HUES48 (cell line): ENCODE measurements at regions not wholly inside any gene's neighbourhood (a gene's known extent, or its start where the extent isn't known, plus 50 kb on each side); places are given as distances from the start of the nearest gene placed in this dataset.
"Not testable (repeated sequence)": the region's sequence is repeated elsewhere in the genome, so short reads cannot be mapped to it uniquely, and the experiment has no call there.

Experiments used
- H3K27ac ChIP-seq: one replicate; pipeline ENCODE4 v1.7.0; 2013; ENCODE audit warnings: low read depth, low read length, inconsistent platforms
- H3K27me3 ChIP-seq: 2 replicates; pipeline ENCODE4 v1.6.1; 2013; ENCODE audit warnings: mild to moderate bottlenecking, low read length; ENCODE audit not compliant: control insufficient read depth, insufficient read depth
- H3K36me3 ChIP-seq: 2 replicates; pipeline ENCODE4 v1.6.1; 2013; ENCODE audit warnings: low read length; ENCODE audit not compliant: control insufficient read depth, insufficient read depth
- H3K4me1 ChIP-seq: 2 replicates; pipeline ENCODE4 v1.6.1; 2013; ENCODE audit warnings: mild to moderate bottlenecking, low read length; ENCODE audit not compliant: control insufficient read depth, insufficient read depth
- H3K4me3 ChIP-seq: 2 replicates; pipeline ENCODE4 v1.5.1; 2013; ENCODE audit warnings: mild to moderate bottlenecking, low read depth, low read length
- H3K9ac ChIP-seq: 2 replicates; pipeline ENCODE4 v1.6.1; 2013; ENCODE audit warnings: mild to moderate bottlenecking, low read depth, low read length, moderate library complexity
- H3K9me3 ChIP-seq: 2 replicates; pipeline ENCODE4 v1.6.1; 2013; ENCODE audit warnings: low read length; ENCODE audit not compliant: control insufficient read depth, insufficient read depth

DNA sequence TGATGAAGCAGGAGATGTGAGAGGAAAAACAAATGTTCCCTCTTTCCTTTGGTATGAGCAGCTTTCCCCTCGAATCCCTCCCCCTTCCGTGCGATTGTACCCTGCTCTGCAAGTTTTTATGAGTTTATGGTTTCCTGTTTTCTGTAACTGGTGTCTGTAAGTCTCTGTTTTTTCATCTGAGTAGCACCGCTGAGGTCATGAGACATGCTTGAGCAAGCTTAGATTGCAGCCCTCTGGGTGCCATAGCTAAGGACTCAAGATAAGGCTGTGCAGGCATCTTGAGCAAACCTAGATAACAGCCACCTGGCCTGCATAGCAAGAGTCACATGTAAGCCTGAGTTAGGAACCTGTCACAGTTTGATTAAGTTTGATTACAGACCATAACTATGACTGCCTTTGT is 165.2 kb upstream of the TGIF2LX start:
- H3K27ac ChIP-seq, H3K4me3 ChIP-seq, H3K4me1 ChIP-seq, H3K9ac ChIP-seq, H3K36me3 ChIP-seq, H3K27me3 ChIP-seq: not testable (repeated sequence)
- H3K9me3 ChIP-seq: peaks cover 26% of the 10 kb centered on the region

DNA sequence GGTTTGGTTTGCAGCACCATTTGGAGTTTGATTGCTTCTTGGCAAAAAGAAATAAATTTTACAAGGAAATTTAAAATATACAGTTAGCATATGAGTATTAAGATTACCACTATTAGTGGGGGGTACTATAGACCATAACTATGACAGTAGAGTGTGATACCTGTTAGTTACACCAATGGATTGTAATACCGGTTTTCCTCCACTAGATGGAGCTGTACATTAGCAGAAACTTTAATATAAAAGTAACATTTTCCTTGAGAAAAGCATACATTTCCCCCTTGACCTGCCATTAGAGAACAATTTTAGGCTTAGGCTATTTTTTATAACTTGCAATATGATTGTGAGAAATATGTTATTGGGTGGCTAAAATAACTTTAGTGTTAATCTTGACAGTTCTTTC is 163.9 kb upstream of the TGIF2LX start:
- not testable (repeated sequence) for H3K36me3 ChIP-seq

DNA sequence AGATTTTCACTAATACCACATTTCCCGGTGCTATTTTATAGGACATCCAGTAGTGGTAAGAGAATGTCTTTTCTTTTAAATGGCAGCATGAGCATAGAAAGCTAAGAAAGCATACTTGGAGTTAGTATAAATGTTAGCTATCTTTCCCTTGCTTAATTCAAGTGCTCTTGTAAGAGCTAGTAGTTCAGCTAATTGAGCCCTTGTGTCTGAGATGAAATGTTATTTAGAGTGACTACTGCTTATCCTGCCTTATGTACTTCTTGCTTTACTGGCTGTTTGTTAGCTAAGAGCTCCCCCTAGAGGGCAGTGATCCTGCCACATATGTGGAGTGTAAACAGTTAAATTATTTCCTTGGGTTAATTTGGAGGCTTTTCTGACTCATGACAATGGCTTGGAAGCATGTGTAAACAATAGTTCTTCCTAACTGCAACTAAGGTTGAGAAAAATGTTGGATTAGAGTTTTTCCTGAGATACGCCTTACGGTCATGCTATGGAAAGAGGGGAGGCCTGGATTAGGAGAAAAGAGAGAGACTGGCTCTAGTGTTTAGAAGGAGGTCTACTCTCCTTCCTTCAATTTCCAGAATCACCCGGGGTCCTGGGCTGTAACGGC is 162.5 kb upstream of the TGIF2LX start:
- H3K27me3 ChIP-seq, H3K36me3 ChIP-seq, H3K27ac ChIP-seq, H3K4me3 ChIP-seq, H3K9ac ChIP-seq, H3K4me1 ChIP-seq: not testable (repeated sequence)
- H3K9me3 ChIP-seq: peaks cover 35% of the 10 kb centered on the region

More for the DNA sequence above, 163.9 kb upstream of the TGIF2LX start:
- not testable (repeated sequence) for H3K27me3 ChIP-seq, H3K4me3 ChIP-seq, H3K4me1 ChIP-seq, H3K27ac ChIP-seq, H3K9ac ChIP-seq
- H3K9me3 ChIP-seq: peaks cover 35% of the 10 kb centered on the region

GRCh38 chrX:89771639-89772038 is 150.1 kb upstream of the TGIF2LX start:
- H3K36me3 ChIP-seq, H3K4me1 ChIP-seq, H3K9me3 ChIP-seq, H3K27me3 ChIP-seq, H3K27ac ChIP-seq, H3K9ac ChIP-seq, H3K4me3 ChIP-seq: not testable (repeated sequence)

DNA sequence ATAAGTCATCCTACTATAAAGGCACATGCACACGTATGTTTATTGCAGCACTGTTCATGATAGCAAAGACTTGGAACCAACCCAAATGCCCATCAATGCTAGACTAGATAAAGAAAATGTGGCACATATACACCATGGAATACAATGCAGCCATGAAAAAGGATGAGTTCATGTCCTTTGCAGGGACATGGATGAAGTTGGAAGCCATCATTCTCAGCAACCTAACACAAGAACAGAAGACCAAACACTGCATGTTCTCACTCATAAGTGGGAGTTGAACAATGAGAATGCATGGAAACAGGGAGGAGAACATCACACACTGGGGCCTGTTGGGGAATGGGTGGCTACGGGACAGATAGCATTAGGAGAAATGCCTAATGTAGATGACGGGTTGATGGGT is 110.3 kb upstream of the TGIF2LX start:
- not testable (repeated sequence) for H3K4me3 ChIP-seq, H3K36me3 ChIP-seq, H3K27me3 ChIP-seq, H3K9ac ChIP-seq, H3K9me3 ChIP-seq, H3K27ac ChIP-seq, H3K4me1 ChIP-seq

DNA sequence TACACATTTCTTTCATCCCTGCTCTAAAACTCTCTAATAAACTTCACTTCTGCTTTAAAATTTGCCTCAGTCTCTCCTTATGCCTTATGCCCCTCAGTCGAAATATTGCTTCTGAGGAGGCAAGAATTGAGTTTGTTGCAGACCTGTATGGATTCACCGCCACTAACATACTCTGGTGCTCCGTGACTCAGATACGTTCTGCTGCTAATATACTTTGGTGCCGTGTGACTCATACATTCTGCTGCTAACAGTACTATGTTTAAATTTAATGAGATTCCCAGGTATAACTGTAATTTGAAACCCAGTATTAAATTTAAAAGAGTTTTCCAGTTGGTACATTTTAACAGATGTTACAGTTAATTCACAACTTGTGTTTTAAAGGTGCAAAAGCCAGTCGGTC is 82.0 kb upstream of the TGIF2LX start:
- H3K27me3 ChIP-seq, H3K4me1 ChIP-seq, H3K36me3 ChIP-seq, H3K4me3 ChIP-seq, H3K9ac ChIP-seq, H3K27ac ChIP-seq, H3K9me3 ChIP-seq: not testable (repeated sequence)

GRCh38 chrX:89871662-89872061 is 50.0 kb upstream of the TGIF2LX start:
- not testable (repeated sequence) for H3K9me3 ChIP-seq, H3K36me3 ChIP-seq, H3K4me1 ChIP-seq, H3K27ac ChIP-seq, H3K27me3 ChIP-seq, H3K4me3 ChIP-seq, H3K9ac ChIP-seq
